Left forelimb (tissue), 1 donor: ENCODE measurements at regions not wholly inside any gene's neighbourhood (a gene's known extent, or its start where the extent isn't known, plus 50 kb on each side); places are given as distances from the start of the nearest gene placed in this dataset.
A peak's percentile ranks its signal among the peaks of the same experiment; 100 is the strongest.

Experiments used
- DNase-seq: peaks from one replicate; pipeline ENCODE4 v3.0.0-alpha.2; 2018; ENCODE audit warnings: low spot score

GRCh38 chr1:213871179-213871578, 116.6 kb upstream of the PROX1 start:
- DNase-seq: no peak

GRCh38 chr1:213874789-213875188, 113.0 kb upstream of the PROX1 start:
- no peak for DNase-seq

DNA sequence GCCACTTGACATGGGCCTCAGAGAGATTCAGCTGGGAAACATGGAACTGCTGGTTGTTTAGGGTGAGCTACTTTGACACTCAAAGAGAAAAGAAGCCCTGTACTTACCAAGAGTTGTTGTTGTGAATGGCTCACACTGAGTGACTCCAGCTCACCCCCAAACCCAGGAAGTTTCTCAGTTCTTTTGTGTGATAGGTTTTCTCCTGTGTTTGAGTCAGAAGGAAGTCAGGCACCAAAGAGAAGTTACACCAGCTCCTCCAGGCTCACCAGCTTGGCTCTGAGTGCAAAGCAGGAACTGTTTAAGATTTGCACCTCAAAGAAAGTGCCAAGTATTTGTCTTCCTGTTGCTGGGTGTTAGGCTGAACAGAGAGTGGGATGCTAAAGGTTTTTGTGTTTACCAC, 111.2 kb upstream of the PROX1 start:
- DNase-seq: no peak

DNA sequence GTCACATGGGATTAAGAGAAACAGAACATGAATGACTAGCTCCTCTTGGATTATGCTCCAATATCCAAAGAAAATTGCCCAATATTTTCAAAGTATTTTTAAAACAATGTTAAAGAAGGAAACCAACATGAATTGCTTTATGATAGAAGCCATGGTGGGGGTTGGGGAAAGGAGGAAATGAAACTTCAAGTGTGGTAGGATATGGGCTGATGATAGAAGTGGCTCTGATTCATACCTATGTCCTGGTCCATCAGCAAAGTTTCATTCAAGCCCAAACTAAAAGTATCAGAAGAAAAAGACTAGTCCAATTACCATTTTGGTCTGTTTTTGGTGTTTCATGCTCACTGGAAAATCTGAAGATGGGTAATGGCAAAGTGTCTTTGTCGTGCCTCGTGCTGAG, 104.2 kb upstream of the PROX1 start:
- no peak for DNase-seq

GRCh38 chr1:213884402-213884801, 103.4 kb upstream of the PROX1 start:
- DNase-seq: no peak

- no peak for DNase-seq
Measured at GRCh38 chr1:213884942-213885341, 102.8 kb upstream of the PROX1 start.

DNA sequence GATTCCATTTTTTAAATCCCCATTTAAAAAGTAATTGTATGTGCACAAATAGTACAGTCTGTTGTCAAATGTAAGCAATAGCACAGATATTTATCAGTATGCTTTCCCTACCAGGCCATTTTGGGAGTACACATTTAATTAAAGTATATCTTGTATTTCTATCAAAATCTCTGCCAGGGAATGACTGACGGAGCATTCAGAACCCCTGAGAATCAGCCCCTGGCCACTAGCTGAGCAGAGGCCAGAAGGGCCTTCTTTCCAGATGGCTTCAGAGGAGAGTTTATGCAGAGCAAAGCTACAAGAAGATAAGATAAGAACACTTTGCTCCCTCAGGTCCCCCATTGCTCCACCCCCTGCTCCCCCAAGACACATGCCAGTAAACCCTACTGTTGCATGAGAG, 99.9 kb upstream of the PROX1 start:
- DNase-seq: no peak

- no peak for DNase-seq
Measured at GRCh38 chr1:213891989-213892902, 95.5 kb upstream of the PROX1 start.

GRCh38 chr1:213898684-213899083, 89.1 kb upstream of the PROX1 start:
- no peak for DNase-seq

DNA sequence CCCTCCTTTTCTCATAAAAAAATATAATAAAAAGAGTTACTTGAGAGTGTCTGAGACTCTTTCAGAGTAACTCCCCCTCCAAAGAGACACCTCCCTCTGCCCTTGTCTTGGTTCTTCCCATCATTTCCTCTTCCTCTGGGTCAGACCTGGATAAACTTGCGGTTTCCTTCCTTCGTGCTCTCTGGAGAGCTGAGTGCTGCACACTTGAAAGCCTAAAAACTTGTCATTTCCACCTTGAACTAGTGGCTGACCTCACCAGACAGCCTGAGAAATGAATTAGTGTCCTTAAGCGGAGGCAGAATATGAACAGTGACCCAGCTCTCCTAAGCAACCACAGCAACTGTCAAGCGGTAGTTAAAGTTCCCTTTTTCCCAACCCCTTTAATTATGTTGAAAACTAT, 88.4 kb upstream of the PROX1 start:
- DNase-seq: no peak

DNA sequence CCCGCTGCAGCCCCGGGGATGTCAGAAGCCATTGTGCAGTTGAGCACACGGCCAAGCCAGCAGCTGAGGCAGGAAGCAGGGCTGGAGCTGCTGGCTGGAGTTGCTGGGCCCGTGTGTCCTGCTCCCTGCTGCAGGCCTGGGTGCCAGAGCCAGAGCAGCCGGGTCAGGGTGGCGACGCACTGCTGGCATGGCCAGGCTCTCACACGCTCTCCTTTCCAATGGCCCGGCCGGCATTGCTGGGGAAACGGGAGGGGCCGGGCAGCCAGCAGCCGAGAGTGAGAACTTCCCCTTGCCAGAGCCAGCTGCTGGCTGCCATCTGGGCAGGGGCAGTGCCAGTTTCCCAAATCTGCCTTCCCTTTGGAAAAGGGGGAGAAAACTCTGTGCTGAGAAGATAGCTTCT, 82.4 kb upstream of the PROX1 start:
- DNase-seq: peak; percentile 68

DNA sequence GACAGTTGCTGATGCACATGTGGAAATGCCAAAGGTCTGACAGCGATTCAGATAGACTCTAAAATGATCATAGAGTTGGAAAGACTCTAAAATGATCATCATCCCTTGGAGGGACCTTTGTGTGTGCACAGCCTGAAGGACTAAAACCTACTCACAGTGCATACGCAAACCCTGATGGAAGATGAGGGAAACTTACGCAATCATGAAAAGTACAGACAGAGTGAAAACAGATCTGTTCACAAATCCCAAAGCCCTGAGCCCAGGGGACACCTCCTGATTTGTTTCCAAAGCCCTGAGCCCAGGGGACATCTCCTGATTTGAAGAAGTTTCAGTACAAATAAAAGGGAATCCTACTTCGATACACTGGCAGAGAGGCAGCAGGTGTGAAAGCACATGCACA, 79.3 kb upstream of the PROX1 start:
- DNase-seq: no peak

GRCh38 chr1:213914392-213914791, 73.4 kb upstream of the PROX1 start:
- peak; percentile 67 for DNase-seq

DNA sequence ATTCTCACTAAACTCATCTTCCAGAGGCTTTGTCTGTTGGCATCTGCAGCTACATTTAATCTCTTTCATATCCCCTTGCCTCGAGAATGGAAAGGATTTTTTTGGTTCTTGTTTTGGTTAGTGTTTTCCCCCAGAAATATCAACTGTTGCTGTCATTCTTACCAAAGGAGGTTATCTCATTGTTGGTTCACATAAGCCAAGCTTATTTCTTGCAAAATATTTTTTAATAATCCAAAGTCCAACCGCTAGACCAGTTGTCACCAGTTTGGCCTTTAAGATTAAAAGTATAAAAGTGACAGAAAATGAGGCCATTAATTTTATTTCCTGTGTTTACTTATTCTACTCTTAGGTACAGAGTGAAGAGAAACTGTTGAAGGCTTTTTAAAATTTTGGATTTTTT, 66.5 kb upstream of the PROX1 start:
- DNase-seq: no peak

DNA sequence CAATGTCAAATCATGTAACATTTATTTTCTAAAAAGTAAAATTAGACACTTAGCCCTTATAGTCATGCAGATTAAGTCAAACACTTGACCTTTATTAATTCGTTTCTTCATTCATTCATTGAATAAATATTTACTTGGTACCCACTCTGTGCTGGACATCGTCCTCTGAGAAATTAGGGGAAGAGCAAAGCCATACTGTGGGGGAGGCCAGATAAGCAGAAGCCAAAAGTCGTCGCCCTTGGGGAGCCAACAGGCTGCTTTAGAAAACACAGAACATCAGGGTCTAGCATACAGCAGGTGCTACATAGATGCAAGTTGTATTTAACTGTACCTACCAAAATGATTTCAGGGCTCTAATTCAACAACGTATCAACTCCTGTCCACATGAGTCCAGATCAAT, 66.1 kb upstream of the PROX1 start:
- DNase-seq: no peak

DNA sequence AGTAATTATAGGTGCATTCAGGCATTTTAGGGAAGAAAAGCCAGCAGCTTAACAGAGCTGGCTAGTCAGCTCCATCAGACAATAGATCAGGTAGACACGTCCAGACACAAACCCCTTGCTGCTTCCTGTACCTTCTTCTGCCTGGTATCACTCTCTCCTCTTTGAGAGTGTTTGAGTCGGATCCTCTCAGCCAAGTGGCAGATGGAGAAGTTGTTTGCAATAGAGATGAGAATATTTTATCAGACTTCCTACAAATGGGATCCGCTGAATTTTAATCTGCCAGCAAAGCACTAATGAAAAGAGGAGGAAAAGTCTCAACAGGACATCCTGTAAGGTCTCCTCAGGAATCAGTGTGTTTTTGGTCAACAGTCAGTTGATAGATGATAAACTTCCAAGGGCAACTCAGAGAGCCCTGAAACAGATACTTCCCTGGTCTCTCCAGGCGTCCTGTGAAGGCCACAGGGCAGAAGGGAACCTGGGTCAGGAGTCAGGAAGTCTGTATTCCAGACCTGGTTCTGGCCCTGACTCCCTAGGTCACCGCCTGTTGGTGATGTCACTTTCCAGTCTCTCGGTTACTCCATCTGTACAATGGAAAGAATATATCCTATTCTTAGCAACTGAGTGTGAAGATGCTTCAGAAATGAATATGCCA, 62.1 kb upstream of the PROX1 start:
- no peak for DNase-seq

DNA sequence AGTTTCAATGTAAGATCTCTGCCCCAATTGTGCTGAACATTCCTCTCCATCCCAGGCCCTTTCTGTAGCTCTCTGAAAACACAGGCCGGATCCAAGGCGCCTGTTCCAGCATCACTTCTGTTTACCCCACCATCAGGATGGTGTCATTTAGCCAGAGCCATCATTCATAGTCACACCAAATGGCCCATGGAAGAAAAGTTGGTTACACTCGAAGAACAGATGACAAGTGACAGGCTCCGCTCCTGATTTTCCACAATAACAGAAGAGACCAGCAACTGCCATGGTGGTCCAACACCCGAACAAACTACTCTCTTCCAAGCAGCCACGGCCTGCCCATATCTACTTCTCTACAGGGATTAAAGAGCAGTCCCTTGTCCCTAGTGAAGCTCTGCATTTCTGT, 59.9 kb upstream of the PROX1 start:
- no peak for DNase-seq

- no peak for DNase-seq
Measured at GRCh38 chr1:213929398-213929797, 58.4 kb upstream of the PROX1 start.

DNA sequence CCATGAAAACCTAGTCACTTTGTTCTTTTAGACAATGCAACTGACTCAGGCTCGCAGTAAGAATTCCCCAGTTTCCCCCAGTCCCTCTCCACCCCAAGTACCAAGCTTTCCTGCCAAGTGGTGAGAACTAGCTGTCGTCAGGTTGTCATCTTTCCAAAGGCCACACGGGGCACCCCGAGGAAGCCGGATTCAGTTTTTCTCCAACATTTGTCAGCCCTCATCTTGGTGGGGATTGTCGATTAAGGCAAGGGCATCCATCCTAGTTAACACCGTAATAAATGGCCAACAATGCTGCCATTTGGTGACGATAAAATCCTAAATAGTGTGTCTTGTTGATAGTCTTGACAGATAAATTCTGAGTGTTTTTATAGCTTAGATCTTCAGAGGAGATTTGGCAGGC, 55.9 kb upstream of the PROX1 start:
- no peak for DNase-seq

GRCh38 chr1:213933336-213933735, 54.4 kb upstream of the PROX1 start:
- DNase-seq: no peak

DNA sequence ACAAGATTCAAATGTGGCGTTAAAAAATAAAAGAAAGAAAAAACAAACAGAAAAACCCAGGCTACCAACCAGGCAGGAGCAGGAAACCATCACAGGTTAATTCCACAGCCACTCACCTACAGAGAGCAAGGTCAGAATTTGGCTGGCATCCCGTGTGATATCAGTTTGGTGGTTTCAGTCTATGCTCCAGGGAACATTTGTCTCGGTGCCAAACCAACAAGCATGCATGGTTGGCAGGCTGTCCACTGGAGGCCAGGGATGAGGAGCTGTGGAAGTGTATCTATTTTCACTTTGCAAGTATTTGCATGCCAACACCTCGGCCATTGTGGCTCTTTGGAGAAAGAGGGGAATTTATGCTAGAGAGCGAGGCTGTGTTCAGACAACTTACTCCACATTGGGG, 53.1 kb upstream of the PROX1 start:
- no peak for DNase-seq

GRCh38 chr1:213936571-213936970, 51.2 kb upstream of the PROX1 start:
- no peak for DNase-seq
